ENCODE measurements at regions not wholly inside any gene's neighbourhood (a gene's known extent, or its start where the extent isn't known, plus 50 kb on each side); places are given as distances from the start of the nearest gene placed in this dataset.

DNA sequence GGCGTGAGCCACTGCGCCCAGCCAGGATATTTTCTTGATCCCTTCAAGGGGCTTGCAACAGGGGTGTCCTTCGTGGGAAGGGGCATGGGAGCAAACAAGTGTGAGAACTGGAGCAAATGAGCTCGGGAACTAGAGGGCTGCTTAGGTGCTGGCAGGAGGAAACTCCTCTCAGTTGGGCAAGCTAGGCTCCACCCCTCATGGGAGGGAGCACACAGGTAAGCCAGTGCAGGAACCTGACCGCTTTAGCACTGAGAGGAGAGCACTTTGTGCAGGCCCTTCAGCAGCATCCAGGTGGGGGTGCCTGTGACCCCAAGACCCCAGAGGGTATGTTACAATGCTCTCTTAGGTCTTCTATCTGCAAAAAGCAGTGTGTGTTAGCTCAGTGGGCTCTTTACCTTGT is 755.4 kb upstream of the MDGA2 start:
- Histone ChIP-seq H3K27ac (no peak overlapping the region), H3K36me3 (ENCODE audit: low read depth) (no peaks in the 10 kb centered on the region), H4K20me1 (ENCODE audit: insufficient read depth) (no peaks in the 10 kb centered on the region), H3K79me2 (ENCODE audit: low read depth) (no peaks in the 10 kb centered on the region), H3K27me3 (ENCODE audit: insufficient read depth, low read depth) (no peaks in the 10 kb centered on the region), H3K4me3 (no peak overlapping the region), H3K9me2 (ENCODE audit: insufficient read depth) (no peaks in the 10 kb centered on the region), H3K9me3 (ENCODE audit: insufficient read depth, low read depth) (no peaks in the 10 kb centered on the region), H2AFZ (no peak overlapping the region), H3K4me2 (no peak overlapping the region), H3F3A (ENCODE audit: insufficient read depth, low read depth) (no peaks in the 10 kb centered on the region), H3K4me1 (replicated peaks; ENCODE audit: insufficient read depth) (no peaks in the 10 kb centered on the region)
- intact Hi-C loops (cut with micrococcal nuclease; ENCODE audit: unreplicated experiment), result no loop called here
- ChIA-PET POLR2A (ENCODE audit: unreplicated experiment) (no interaction called here), CTCF (no interaction called here)
- DNase-seq, result no peak
- TF ChIP-seq, protein P1, sequence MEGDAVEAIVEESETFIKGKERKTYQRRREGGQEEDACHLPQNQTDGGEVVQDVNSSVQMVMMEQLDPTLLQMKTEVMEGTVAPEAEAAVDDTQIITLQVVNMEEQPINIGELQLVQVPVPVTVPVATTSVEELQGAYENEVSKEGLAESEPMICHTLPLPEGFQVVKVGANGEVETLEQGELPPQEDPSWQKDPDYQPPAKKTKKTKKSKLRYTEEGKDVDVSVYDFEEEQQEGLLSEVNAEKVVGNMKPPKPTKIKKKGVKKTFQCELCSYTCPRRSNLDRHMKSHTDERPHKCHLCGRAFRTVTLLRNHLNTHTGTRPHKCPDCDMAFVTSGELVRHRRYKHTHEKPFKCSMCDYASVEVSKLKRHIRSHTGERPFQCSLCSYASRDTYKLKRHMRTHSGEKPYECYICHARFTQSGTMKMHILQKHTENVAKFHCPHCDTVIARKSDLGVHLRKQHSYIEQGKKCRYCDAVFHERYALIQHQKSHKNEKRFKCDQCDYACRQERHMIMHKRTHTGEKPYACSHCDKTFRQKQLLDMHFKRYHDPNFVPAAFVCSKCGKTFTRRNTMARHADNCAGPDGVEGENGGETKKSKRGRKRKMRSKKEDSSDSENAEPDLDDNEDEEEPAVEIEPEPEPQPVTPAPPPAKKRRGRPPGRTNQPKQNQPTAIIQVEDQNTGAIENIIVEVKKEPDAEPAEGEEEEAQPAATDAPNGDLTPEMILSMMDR (conservative IDR thresholded peaks at IDR 0.05), result no peak
- no peak for TF ChIP-seq EZH2 (IDR thresholded peaks at IDR 0.05; ENCODE audit: low read depth)
- no TSS peak for BruUV-seq (replicated peaks)

DNA sequence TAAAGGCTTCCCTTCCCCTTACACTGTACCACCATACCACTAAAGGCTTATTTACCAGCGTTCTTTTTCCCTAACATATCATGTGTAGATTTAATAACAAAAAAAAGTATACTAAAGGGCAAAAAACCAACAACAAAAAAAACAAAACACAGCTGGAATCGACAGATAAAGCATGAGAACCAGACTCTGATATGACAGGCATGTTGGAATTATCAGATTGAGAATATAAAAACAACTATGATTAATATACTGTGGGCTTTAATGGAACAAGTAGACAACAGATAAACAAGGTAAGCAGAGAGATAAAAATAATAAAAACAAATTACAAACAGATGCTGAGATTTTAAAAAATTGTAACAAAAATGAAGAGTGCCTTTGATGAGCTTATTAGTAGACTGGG is 754.1 kb upstream of the MDGA2 start:
- H3K36me3 ChIP-seq (ENCODE audit: low read depth), result no peaks in the 10 kb centered on the region
- no peaks in the 10 kb centered on the region for H3F3A ChIP-seq (ENCODE audit: insufficient read depth, low read depth)
- no peaks in the 10 kb centered on the region for H4K20me1 ChIP-seq (ENCODE audit: insufficient read depth)
- no peak overlapping the region for H3K4me2 ChIP-seq
- TF ChIP-seq, protein P1 (conservative IDR thresholded peaks at IDR 0.05), result no peak
- TF ChIP-seq EZH2 (IDR thresholded peaks at IDR 0.05; ENCODE audit: low read depth), result no peak
- no peaks in the 10 kb centered on the region for H3K79me2 ChIP-seq (ENCODE audit: low read depth)
- H3K9me3 ChIP-seq (ENCODE audit: insufficient read depth, low read depth), result no peaks in the 10 kb centered on the region
- ChIA-PET CTCF (no interaction called here), POLR2A (ENCODE audit: unreplicated experiment) (no interaction called here)
- no peak overlapping the region for H3K4me3 ChIP-seq
- H3K27me3 ChIP-seq (ENCODE audit: insufficient read depth, low read depth), result no peaks in the 10 kb centered on the region
- BruUV-seq (replicated peaks), result no TSS peak
- no peak for DNase-seq
- H3K4me1 ChIP-seq (replicated peaks; ENCODE audit: insufficient read depth), result no peaks in the 10 kb centered on the region
- intact Hi-C loops (cut with micrococcal nuclease; ENCODE audit: unreplicated experiment), result no loop called here
- H3K9me2 ChIP-seq (ENCODE audit: insufficient read depth), result no peaks in the 10 kb centered on the region
- H3K27ac ChIP-seq, result no peak overlapping the region
- no peak overlapping the region for H2AFZ ChIP-seq

DNA sequence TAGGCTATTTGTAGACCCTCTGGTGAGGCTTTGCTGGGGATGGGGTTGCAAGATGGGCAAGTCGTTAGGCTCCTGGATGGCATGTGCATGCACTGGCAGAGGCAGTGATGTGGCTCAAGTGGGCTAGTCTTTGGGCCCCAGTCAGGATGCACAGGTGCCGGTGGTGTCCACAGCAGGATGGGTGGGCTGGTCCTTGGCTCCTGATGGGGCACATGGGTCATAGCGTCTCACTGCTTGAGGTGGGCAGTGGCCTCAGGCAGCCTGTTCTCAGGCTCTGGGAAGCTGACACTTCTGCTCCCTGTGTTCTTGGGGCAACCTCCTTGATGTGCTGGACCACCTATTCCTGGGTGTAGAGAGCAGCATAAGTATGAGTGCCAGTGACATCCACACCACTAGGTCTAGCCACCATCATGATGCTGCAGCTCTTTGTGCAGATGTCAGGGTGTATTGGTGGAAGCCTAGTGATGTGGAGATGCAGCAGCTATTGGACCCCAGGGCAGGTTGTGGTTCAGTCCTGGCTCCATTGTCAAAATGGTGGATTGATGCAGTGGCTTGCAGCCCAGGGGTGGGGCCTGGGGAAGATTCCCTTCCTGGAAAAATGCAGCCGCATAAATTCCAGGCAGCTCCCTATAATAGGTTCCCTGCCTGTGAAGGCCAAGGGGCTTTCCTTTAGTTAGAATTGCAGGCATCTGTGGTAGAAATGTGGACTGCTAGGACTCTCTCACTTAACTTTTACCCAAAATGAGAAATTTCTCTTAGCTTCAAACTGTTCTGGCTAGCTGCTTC is 742.5 kb upstream of the MDGA2 start:
- no peaks in the 10 kb centered on the region for H3K36me3 ChIP-seq (ENCODE audit: low read depth)
- ChIA-PET CTCF (no interaction called here), POLR2A (ENCODE audit: unreplicated experiment) (no interaction called here)
- H3K79me2 ChIP-seq (ENCODE audit: low read depth), result no peaks in the 10 kb centered on the region
- no peaks in the 10 kb centered on the region for H3K4me1 ChIP-seq (replicated peaks; ENCODE audit: insufficient read depth)
- no peak overlapping the region for H3K27ac ChIP-seq
- H3F3A ChIP-seq (ENCODE audit: insufficient read depth, low read depth), result no peaks in the 10 kb centered on the region
- no peak overlapping the region for H3K4me3 ChIP-seq
- H3K4me2 ChIP-seq, result no peak overlapping the region
- BruUV-seq (replicated peaks), result no TSS peak
- TF ChIP-seq, protein P1 (conservative IDR thresholded peaks at IDR 0.05), result no peak
- TF ChIP-seq EZH2 (IDR thresholded peaks at IDR 0.05; ENCODE audit: low read depth), result no peak
- intact Hi-C loops (cut with micrococcal nuclease; ENCODE audit: unreplicated experiment), result no loop called here
- H3K27me3 ChIP-seq (ENCODE audit: insufficient read depth, low read depth), result no peaks in the 10 kb centered on the region
- H3K9me2 ChIP-seq (ENCODE audit: insufficient read depth), result no peaks in the 10 kb centered on the region
- DNase-seq, result no peak
- H2AFZ ChIP-seq, result no peak overlapping the region
- H4K20me1 ChIP-seq (ENCODE audit: insufficient read depth), result no peaks in the 10 kb centered on the region
- H3K9me3 ChIP-seq (ENCODE audit: insufficient read depth, low read depth), result no peaks in the 10 kb centered on the region

Measured in PC-9 (cell line).